ENCODE measurements at regions not wholly inside any gene's neighbourhood (a gene's known extent, or its start where the extent isn't known, plus 50 kb on each side); places are given as distances from the start of the nearest gene placed in this dataset.

- no peak overlapping the region for H3K9ac ChIP-seq
- TF ChIP-seq CTCF (conservative IDR thresholded peaks at IDR 0.05; ENCODE audit: low read depth, low read length): no peak
These were observed 162.7 kb downstream of the SIPA1L2 start for GRCh38 chr1:232467073-232467760.

GRCh38 chr1:232464325-232464724 is 165.6 kb downstream of the SIPA1L2 start:
- no peaks in the 10 kb centered on the region for H4K20me1 ChIP-seq (ENCODE audit: insufficient read depth)
- no peak for TF ChIP-seq CTCF (conservative IDR thresholded peaks at IDR 0.05; ENCODE audit: low read depth, low read length)
- H3K27me3 ChIP-seq (ENCODE audit: insufficient read depth, low read depth): peaks cover 10% of the 10 kb centered on the region; the same call in 1 of the 2 replicates
- no peaks in the 10 kb centered on the region for H3K36me3 ChIP-seq (ENCODE audit: insufficient read depth)
- no peak overlapping the region for H3K4me2 ChIP-seq
- no peaks in the 10 kb centered on the region for H3K79me2 ChIP-seq (ENCODE audit: insufficient read depth, low read depth)
- no peak overlapping the region for H3K27ac ChIP-seq
- no peak overlapping the region for H3K4me3 ChIP-seq (IDR thresholded peaks at IDR 0.05; ENCODE audit: insufficient read depth, low read depth, low read length)
- H3K4me1 ChIP-seq (ENCODE audit: low read depth, poor library complexity, severe bottlenecking): peaks cover 3% of the 10 kb centered on the region
- no peak overlapping the region for H2AFZ ChIP-seq (ENCODE audit: low read depth)
- no peak overlapping the region for H3K9ac ChIP-seq

More at GRCh38 chr1:232467073-232467760, 162.7 kb downstream of the SIPA1L2 start:
- H3K4me2 ChIP-seq: no peak overlapping the region
- no peak overlapping the region for H3K4me3 ChIP-seq (IDR thresholded peaks at IDR 0.05; ENCODE audit: insufficient read depth, low read depth, low read length)
- no peak overlapping the region for H3K27ac ChIP-seq
- H3K79me2 ChIP-seq (ENCODE audit: insufficient read depth, low read depth): no peaks in the 10 kb centered on the region
- no peaks in the 10 kb centered on the region for H3K27me3 ChIP-seq (ENCODE audit: insufficient read depth, low read depth)
- no peak overlapping the region for H2AFZ ChIP-seq (ENCODE audit: low read depth)
- no peaks in the 10 kb centered on the region for H3K4me1 ChIP-seq (ENCODE audit: low read depth, poor library complexity, severe bottlenecking)
- no peaks in the 10 kb centered on the region for H3K36me3 ChIP-seq (ENCODE audit: insufficient read depth)
- no peaks in the 10 kb centered on the region for H4K20me1 ChIP-seq (ENCODE audit: insufficient read depth)

GRCh38 chr1:232463225-232463624 is 166.7 kb downstream of the SIPA1L2 start:
- no peak overlapping the region for H3K27ac ChIP-seq
- H3K9ac ChIP-seq: no peak overlapping the region
- no peak overlapping the region for H3K4me3 ChIP-seq (IDR thresholded peaks at IDR 0.05; ENCODE audit: insufficient read depth, low read depth, low read length)

DNA sequence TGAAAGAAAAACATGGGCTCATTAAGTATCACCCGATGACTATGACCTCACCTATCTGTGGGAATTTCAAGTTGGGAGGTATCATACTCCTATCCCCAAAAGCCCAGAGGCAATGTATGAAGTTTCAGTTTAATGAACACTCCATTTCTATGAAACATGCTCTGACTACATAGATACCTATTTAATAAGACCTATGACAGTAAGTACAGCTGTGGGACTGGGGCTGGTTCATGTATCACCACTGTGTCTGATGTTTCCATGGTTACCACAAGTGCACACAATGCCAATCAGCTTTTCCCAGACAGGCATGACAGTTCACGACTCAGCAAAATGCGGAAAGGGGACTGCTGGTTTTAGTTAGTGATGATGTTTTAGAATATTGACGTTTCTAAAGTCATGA is 167.7 kb downstream of the SIPA1L2 start:
- peaks cover 25% of the 10 kb centered on the region for H3K4me1 ChIP-seq (ENCODE audit: low read depth, poor library complexity, severe bottlenecking)
- H4K20me1 ChIP-seq (ENCODE audit: insufficient read depth): no peaks in the 10 kb centered on the region
- no peak overlapping the region for H3K4me3 ChIP-seq (IDR thresholded peaks at IDR 0.05; ENCODE audit: insufficient read depth, low read depth, low read length)
- no peak overlapping the region for H3K4me2 ChIP-seq
- no peak for TF ChIP-seq CTCF (conservative IDR thresholded peaks at IDR 0.05; ENCODE audit: low read depth, low read length)
- no peaks in the 10 kb centered on the region for H3K36me3 ChIP-seq (ENCODE audit: insufficient read depth)
- no peak overlapping the region for H3K27ac ChIP-seq
- H3K27me3 ChIP-seq (ENCODE audit: insufficient read depth, low read depth): peaks cover 21% of the 10 kb centered on the region; the same call in 1 of the 2 replicates
- H2AFZ ChIP-seq (ENCODE audit: low read depth): no peak overlapping the region
- H3K79me2 ChIP-seq (ENCODE audit: insufficient read depth, low read depth): no peaks in the 10 kb centered on the region
- no peak overlapping the region for H3K9ac ChIP-seq

More at GRCh38 chr1:232463225-232463624, 166.7 kb downstream of the SIPA1L2 start:
- Histone ChIP-seq H2AFZ (ENCODE audit: low read depth) (no peak overlapping the region), H3K4me1 (ENCODE audit: low read depth, poor library complexity, severe bottlenecking) (peaks cover 14% of the 10 kb centered on the region), H4K20me1 (ENCODE audit: insufficient read depth) (no peaks in the 10 kb centered on the region), H3K4me2 (no peak overlapping the region), H3K36me3 (ENCODE audit: insufficient read depth) (no peaks in the 10 kb centered on the region), H3K79me2 (ENCODE audit: insufficient read depth, low read depth) (no peaks in the 10 kb centered on the region), H3K27me3 (ENCODE audit: insufficient read depth, low read depth) (peaks cover 18% of the 10 kb centered on the region; the same call in 1 of the 2 replicates)
- no peak for TF ChIP-seq CTCF (conservative IDR thresholded peaks at IDR 0.05; ENCODE audit: low read depth, low read length)
